Thyroid gland (tissue), 4 donors: ENCODE measurements at regions not wholly inside any gene's neighbourhood (a gene's known extent, or its start where the extent isn't known, plus 50 kb on each side); places are given as distances from the start of the nearest gene placed in this dataset.

ENCODE experiments used
- DNase-seq, 2 donors: peaks; one replicate each; pipeline ENCODE4 v3.0.0-alpha.2; 2019
- H3K27ac ChIP-seq, 3 donors: fragments of 200-600 bp; sonication (generic); 1 replicate in 2 of 3; 2 replicates in 1 of 3; pipeline ENCODE4 v1.5.1; 2016 to 2019; ENCODE audit warnings: mild to moderate bottlenecking in 1 of 3, moderate library complexity in 1 of 3
- H3K27me3 ChIP-seq: fragments of 200-600 bp; sonication (generic); one replicate; pipeline ENCODE4 v1.5.1; 2019
- H3K36me3 ChIP-seq, 2 donors: fragments of 200-600 bp; sonication (generic); one replicate each; pipeline ENCODE4 v1.5.1; 2016 to 2019
- H3K4me1 ChIP-seq, 2 donors: fragments of 200-600 bp; sonication (generic); one replicate each; pipeline ENCODE4 v1.5.1; 2017 to 2019
- H3K4me3 ChIP-seq, 3 donors: fragments of 200-600 bp; sonication (generic); replicated peaks in 1 of 3; 1 replicate in 2 of 3; 2 replicates in 1 of 3; pipeline ENCODE4 v1.5.1; 2016; ENCODE audit warnings: mild to moderate bottlenecking in 1 of 3
- H3K9me3 ChIP-seq: fragments of 200-600 bp; sonication (generic); one replicate; pipeline ENCODE4 v1.5.1; 2017
- CTCF ChIP-seq, 6 experiments: fragments of 200-600 bp in 3 of 6; fragments of 450-650 bp in 3 of 6; sonication (generic) in 3 of 6; IDR thresholded peaks; one replicate each; pipeline ENCODE4 v1.5.1; 2016 to 2019; ENCODE audit warnings: antibody characterized with exemption in 6 of 6, mild to moderate bottlenecking in 2 of 6, inconsistent platforms in 1 of 6, moderate library complexity in 1 of 6
- POLR2A ChIP-seq, 2 donors: fragments of 450-650 bp; IDR thresholded peaks; one replicate each; pipeline ENCODE4 v1.6.1; 2017; ENCODE audit warnings: antibody characterized with exemption in 2 of 2, mild to moderate bottlenecking in 2 of 2, moderate library complexity in 1 of 2
- WGBS, 2 donors: methylation state at CpG; one replicate each; pipeline ENCODE4 v1.1.5; 2017; 5-methylcytosine and 5-hydroxymethylcytosine counted together
- intact Hi-C: fragments of 100-400 bp; cut with DNase I; formaldehyde crosslinking; loops from one replicate; pipeline ENCODE4 v1.15.1; 2023

GRCh38 chr20:40961686-40962640 is 66.7 kb upstream of the TOP1 start:
- DNase-seq = no peak
- intact Hi-C loops = loop anchor here (10.0 kb wide), 1 partner anchor 807 kb away; no protein-coding TSS in a partner anchor

GRCh38 chr20:40962733-40963504 is 65.7 kb upstream of the TOP1 start:
- no peak for TF ChIP-seq POLR2A (IDR thresholded peaks at IDR 0.05)
- TF ChIP-seq CTCF (IDR thresholded peaks at IDR 0.05) = peak; percentile 74 to 89 (median 82)
- Histone ChIP-seq H3K27me3 (no peaks in the 10 kb centered on the region), H3K9me3 (no peaks in the 10 kb centered on the region), H3K4me1 (peaks cover 0 to 5% of the 10 kb centered on the region in 2 donors), H3K4me3 (no peak overlapping the region), H3K27ac (no peak overlapping the region), H3K36me3 (no peaks in the 10 kb centered on the region)
- DNase-seq = peak; percentile 54 to 71
- WGBS, 2 donors = 21 to 28% methylated on average over 15 to 21 of the region's 21 CpGs
- intact Hi-C loops = loop anchor here (10.0 kb wide), 1 partner anchor 808 kb away; no protein-coding TSS in a partner anchor

More at GRCh38 chr20:40961686-40962640, 66.7 kb upstream of the TOP1 start:
- H3K4me1 ChIP-seq = peaks cover 0 to 5% of the 10 kb centered on the region in 2 donors
- H3K9me3 ChIP-seq = no peaks in the 10 kb centered on the region
- no peak overlapping the region for H3K27ac ChIP-seq
- no peaks in the 10 kb centered on the region for H3K36me3 ChIP-seq
- no peak overlapping the region for H3K4me3 ChIP-seq
- TF ChIP-seq POLR2A (IDR thresholded peaks at IDR 0.05) (no peak), CTCF (IDR thresholded peaks at IDR 0.05) (no peak)
- WGBS, 2 donors = 91 to 92% methylated on average over 13 of the region's 13 CpGs
- no peaks in the 10 kb centered on the region for H3K27me3 ChIP-seq

GRCh38 chr20:40963505-40963845 is 65.1 kb upstream of the TOP1 start:
- Histone ChIP-seq H3K9me3 (no peaks in the 10 kb centered on the region), H3K36me3 (no peaks in the 10 kb centered on the region), H3K27me3 (no peaks in the 10 kb centered on the region), H3K4me3 (no peak overlapping the region), H3K27ac (no peak overlapping the region), H3K4me1 (peaks cover 0 to 5% of the 10 kb centered on the region in 2 donors)
- intact Hi-C loops = loop anchor here (10.0 kb wide), 1 partner anchor 809 kb away; no protein-coding TSS in a partner anchor
- DNase-seq = no peak
- TF ChIP-seq CTCF (IDR thresholded peaks at IDR 0.05) (no peak), POLR2A (IDR thresholded peaks at IDR 0.05) (no peak)
- WGBS, 2 donors = 79 to 80% methylated on average over 7 of the region's 7 CpGs

GRCh38 chr20:40965671-40966070 is 63.0 kb upstream of the TOP1 start:
- no peak overlapping the region for H3K27ac ChIP-seq
- H3K4me1 ChIP-seq = peaks cover 0 to 5% of the 10 kb centered on the region in 2 donors
- WGBS, 2 donors = 88 to 91% methylated on average over 3 to 4 of the region's 4 CpGs
- H3K9me3 ChIP-seq = no peaks in the 10 kb centered on the region
- no peak overlapping the region for H3K4me3 ChIP-seq
- no peaks in the 10 kb centered on the region for H3K27me3 ChIP-seq
- intact Hi-C loops = loop anchor here (5.0 to 10.0 kb wide), 2 partner anchors 132 to 811 kb away; no protein-coding TSS in a partner anchor
- DNase-seq = no peak
- TF ChIP-seq POLR2A (IDR thresholded peaks at IDR 0.05) = no peak
- TF ChIP-seq CTCF (IDR thresholded peaks at IDR 0.05) = no peak
- no peaks in the 10 kb centered on the region for H3K36me3 ChIP-seq
